ENCODE measurements at regions not wholly inside any gene's neighbourhood (a gene's known extent, or its start where the extent isn't known, plus 50 kb on each side); places are given as distances from the start of the nearest gene placed in this dataset.

- RAD21 ChIA-PET (ENCODE audit: low non-redundant PET in 1 of 2, low total read pairs in 2 of 2, uncharacterized antibody in 2 of 2, unreplicated experiment in 2 of 2) = no interaction called here
- Histone ChIP-seq H3K9ac (ENCODE audit: low read length) (no peak overlapping the region), H3K4me1 (ENCODE audit: control insufficient read depth in 1 of 2, insufficient read depth in 2 of 2, low read length in 2 of 2) (no peaks in the 10 kb centered on the region), H3K27me3 (ENCODE audit: insufficient read depth, low read length) (0 out of 2 replicates have a peak, but pooled peaks cover 5% of the 10 kb centered on the region), H4K20me1 (ENCODE audit: insufficient read depth) (no peaks in the 10 kb centered on the region), H3K4me3 (replicated peaks in 1 of 2; ENCODE audit: low read depth in 1 of 2, low read length in 2 of 2) (no peak overlapping the region), H3K4me2 (ENCODE audit: low read length) (no peak overlapping the region), H3K9me2 (ENCODE audit: insufficient read depth) (no peaks in the 10 kb centered on the region), H3K79me2 (ENCODE audit: insufficient read depth, low read length) (no peaks in the 10 kb centered on the region), H2AFZ (ENCODE audit: low read depth, low read length, poor library complexity, severe bottlenecking) (no peak overlapping the region), H3K9me3 (ENCODE audit: control insufficient read depth in 1 of 2, insufficient read depth in 1 of 2, low read depth in 1 of 2, low read length in 2 of 2) (no peaks in the 10 kb centered on the region), H3K27ac (ENCODE audit: low read depth, low read length) (no peak overlapping the region), H3K36me3 (ENCODE audit: control insufficient read depth in 1 of 2, insufficient read depth in 2 of 2, low read length in 2 of 2) (no peaks in the 10 kb centered on the region)
- no peak for DNase-seq (ENCODE audit: low read depth, low spot score)
- CTCF ChIA-PET = no interaction called here
- BruUV-seq (replicated peaks) = no TSS peak
- no peak for ATAC-seq
- intact Hi-C loops (cut with micrococcal nuclease) = no loop called here
- TF ChIP-seq ZFX (IDR thresholded peaks at IDR 0.05) (no peak), SP1 (IDR thresholded peaks at IDR 0.05; ENCODE audit: low read depth) (no peak), POLR2A (IDR thresholded peaks at IDR 0.05; ENCODE audit: borderline replicate concordance, extremely low read depth, insufficient read depth, insufficient read length) (no peak), ELF1 (IDR thresholded peaks at IDR 0.05; ENCODE audit: borderline replicate concordance, low read depth) (no peak), REST (IDR thresholded peaks at IDR 0.05; ENCODE audit: low read depth) (no peak), CBX3 (IDR thresholded peaks at IDR 0.05; ENCODE audit: low read depth) (no peak), SIN3A (IDR thresholded peaks at IDR 0.05; ENCODE audit: low read depth) (no peak), ATF3 (IDR thresholded peaks at IDR 0.05) (no peak), CTCF (IDR thresholded peaks at IDR 0.05 in 2 of 3, conservative IDR thresholded peaks at IDR 0.05 in 1 of 3; ENCODE audit: borderline replicate concordance in 1 of 3, insufficient read depth in 1 of 3, low read depth in 2 of 3, low read length in 2 of 3) (no peak)
- POLR2A ChIA-PET = no interaction called here
Observed at GRCh38 chr15:98025237-98025636, 64.7 kb downstream of the ARRDC4 start.
